ENCODE measurements at regions not wholly inside any gene's neighbourhood (a gene's known extent, or its start where the extent isn't known, plus 50 kb on each side); places are given as distances from the start of the nearest gene placed in this dataset.

GRCh38 chr15:70438776-70439175 is 324.6 kb downstream of the UACA start:
- H3K4me3 ChIP-seq, result no peak overlapping the region
- no peaks in the 10 kb centered on the region for H3K36me3 ChIP-seq
- Mint-ChIP-seq H3K27ac (no peak overlapping the region), H3K4me1 (peaks cover 50% of the 10 kb centered on the region), H3K36me3 (no peaks in the 10 kb centered on the region), H3K27me3 (ENCODE audit: insufficient read depth, low read depth) (peaks cover 12% of the 10 kb centered on the region), H3K9me3 (no peaks in the 10 kb centered on the region), H3K4me3 (no peak overlapping the region)
- no peaks in the 10 kb centered on the region for H3K79me2 ChIP-seq (ENCODE audit: low read depth)
- no peak overlapping the region for H3K27ac ChIP-seq
- H3K9ac ChIP-seq, result no peak overlapping the region
- peaks cover 37% of the 10 kb centered on the region for H3F3A ChIP-seq (ENCODE audit: low read depth)
- no peak for TF ChIP-seq EZH2 (IDR thresholded peaks at IDR 0.05)
- TF ChIP-seq CTCF (IDR thresholded peaks at IDR 0.05), result no peak
- TF ChIP-seq EZH2phosphoT487 (IDR thresholded peaks at IDR 0.05), result no peak
- peak; percentile 33 for DNase-seq (ENCODE audit: low spot score)
- no peak overlapping the region for H3K4me2 ChIP-seq
- H3K4me1 ChIP-seq, result peaks cover 51% of the 10 kb centered on the region
- H3K27me3 ChIP-seq, result peaks cover 9% of the 10 kb centered on the region
- H3K9me3 ChIP-seq (ENCODE audit: low read depth), result no peaks in the 10 kb centered on the region
- H4K20me1 ChIP-seq (ENCODE audit: low read depth), result peaks cover 14% of the 10 kb centered on the region
- no peak overlapping the region for H2AFZ ChIP-seq (replicated peaks)

DNA sequence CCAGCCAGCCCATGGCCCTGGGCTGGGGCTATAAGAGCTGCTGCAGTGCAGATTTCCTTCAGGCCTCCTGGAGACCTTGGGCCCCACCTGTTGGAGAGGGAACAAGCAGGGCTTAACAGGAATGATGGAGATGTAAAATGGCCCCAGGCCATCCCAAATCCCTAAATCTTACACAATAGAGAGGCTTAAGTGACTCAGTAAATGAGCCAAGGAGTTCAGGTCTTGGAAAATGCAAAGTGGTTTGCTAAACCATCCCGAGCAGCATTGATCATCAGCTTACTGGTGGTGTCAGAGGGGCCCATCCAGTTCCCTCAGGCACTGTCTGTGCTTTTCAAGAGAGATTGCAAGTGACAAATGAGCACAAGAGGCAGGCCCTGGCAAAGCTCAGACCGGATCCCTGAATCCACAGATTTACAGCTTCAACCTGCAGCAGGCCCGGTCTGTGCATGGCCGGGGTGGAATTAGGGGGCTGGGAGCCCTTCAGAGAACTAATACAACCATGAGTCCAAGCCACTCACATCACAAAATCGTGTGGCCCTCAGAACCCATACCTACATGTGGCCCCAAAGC is 325.4 kb downstream of the UACA start:
- H3K9ac ChIP-seq, result no peak overlapping the region
- Mint-ChIP-seq H3K36me3 (no peaks in the 10 kb centered on the region), H3K27me3 (ENCODE audit: insufficient read depth, low read depth) (peaks cover 12% of the 10 kb centered on the region), H3K4me1 (peaks cover 50% of the 10 kb centered on the region), H3K4me3 (peak overlapping the region; percentile 44), H3K27ac (no peak overlapping the region), H3K9me3 (no peaks in the 10 kb centered on the region)
- H3K27me3 ChIP-seq, result peaks cover 2% of the 10 kb centered on the region
- H3F3A ChIP-seq (ENCODE audit: low read depth), result peaks cover 44% of the 10 kb centered on the region
- peak; percentile 83 for DNase-seq (ENCODE audit: low spot score)
- peak overlapping the region; percentile 2 for H3K27ac ChIP-seq
- H3K4me2 ChIP-seq, result peak overlapping the region; percentile 50
- TF ChIP-seq EZH2 (IDR thresholded peaks at IDR 0.05) (no peak), EZH2phosphoT487 (IDR thresholded peaks at IDR 0.05) (peak; percentile 86), CTCF (IDR thresholded peaks at IDR 0.05) (peak; percentile 32)
- H3K79me2 ChIP-seq (ENCODE audit: low read depth), result no peaks in the 10 kb centered on the region
- no peak overlapping the region for H2AFZ ChIP-seq (replicated peaks)
- peaks cover 14% of the 10 kb centered on the region for H4K20me1 ChIP-seq (ENCODE audit: low read depth)
- H3K9me3 ChIP-seq (ENCODE audit: low read depth), result no peaks in the 10 kb centered on the region
- no peaks in the 10 kb centered on the region for H3K36me3 ChIP-seq
- no peak overlapping the region for H3K4me3 ChIP-seq
- H3K4me1 ChIP-seq, result peaks cover 52% of the 10 kb centered on the region

DNA sequence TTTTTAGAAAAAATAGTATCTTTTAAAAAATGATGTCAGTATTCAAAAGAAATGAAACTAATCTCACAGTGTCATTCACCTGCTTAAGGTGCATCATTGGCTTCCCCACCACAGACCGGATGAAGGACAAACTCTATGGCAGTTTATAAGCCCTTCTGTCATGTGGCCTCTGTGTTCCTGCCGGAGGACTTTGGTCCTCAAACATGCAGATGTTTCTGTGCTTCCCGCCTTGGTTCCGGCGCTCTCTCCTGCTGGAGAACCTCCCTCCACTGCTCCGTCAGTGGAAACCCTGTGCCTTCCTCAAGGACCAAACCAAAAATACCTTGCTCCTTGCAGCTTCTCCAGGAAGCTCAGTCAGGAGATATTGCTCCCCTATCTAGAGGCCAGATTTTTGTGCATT is 326.3 kb downstream of the UACA start:
- H3K4me1 Mint-ChIP-seq, result peaks cover 54% of the 10 kb centered on the region
- DNase-seq (ENCODE audit: low spot score), result no peak
- H4K20me1 ChIP-seq (ENCODE audit: low read depth), result peaks cover 14% of the 10 kb centered on the region
- no peak overlapping the region for H3K27ac Mint-ChIP-seq
- no peak overlapping the region for H3K4me3 ChIP-seq
- no peak overlapping the region for H2AFZ ChIP-seq (replicated peaks)
- H3K36me3 Mint-ChIP-seq, result no peaks in the 10 kb centered on the region
- no peaks in the 10 kb centered on the region for H3K36me3 ChIP-seq
- H3K27ac ChIP-seq, result no peak overlapping the region
- peaks cover 44% of the 10 kb centered on the region for H3F3A ChIP-seq (ENCODE audit: low read depth)
- no peaks in the 10 kb centered on the region for H3K79me2 ChIP-seq (ENCODE audit: low read depth)
- H3K9me3 ChIP-seq (ENCODE audit: low read depth), result no peaks in the 10 kb centered on the region
- no peaks in the 10 kb centered on the region for H3K9me3 Mint-ChIP-seq
- no peaks in the 10 kb centered on the region for H3K27me3 ChIP-seq
- H3K4me3 Mint-ChIP-seq, result no peak overlapping the region
- TF ChIP-seq EZH2 (IDR thresholded peaks at IDR 0.05) (no peak), EZH2phosphoT487 (IDR thresholded peaks at IDR 0.05) (no peak)
- H3K9ac ChIP-seq, result no peak overlapping the region
- H3K27me3 Mint-ChIP-seq (ENCODE audit: insufficient read depth, low read depth), result peaks cover 8% of the 10 kb centered on the region
- H3K4me1 ChIP-seq, result peaks cover 57% of the 10 kb centered on the region
- peak overlapping the region; percentile 16 for H3K4me2 ChIP-seq

GRCh38 chr15:70436428-70436827 is 326.9 kb downstream of the UACA start:
- no peaks in the 10 kb centered on the region for H3K36me3 Mint-ChIP-seq
- H3K4me1 ChIP-seq, result peaks cover 57% of the 10 kb centered on the region
- TF ChIP-seq EZH2 (IDR thresholded peaks at IDR 0.05) (no peak), EZH2phosphoT487 (IDR thresholded peaks at IDR 0.05) (no peak), CTCF (IDR thresholded peaks at IDR 0.05) (no peak)

More at GRCh38 chr15:70436428-70436827, 326.9 kb downstream of the UACA start:
- Histone ChIP-seq H3K4me2 (no peak overlapping the region), H4K20me1 (ENCODE audit: low read depth) (peaks cover 14% of the 10 kb centered on the region), H3K36me3 (no peaks in the 10 kb centered on the region), H2AFZ (replicated peaks) (no peak overlapping the region), H3K9ac (no peak overlapping the region), H3K4me3 (no peak overlapping the region), H3K27me3 (no peaks in the 10 kb centered on the region), H3K27ac (no peak overlapping the region), H3K79me2 (ENCODE audit: low read depth) (no peaks in the 10 kb centered on the region), H3F3A (ENCODE audit: low read depth) (peaks cover 44% of the 10 kb centered on the region), H3K9me3 (ENCODE audit: low read depth) (no peaks in the 10 kb centered on the region)
- DNase-seq (ENCODE audit: low spot score), result no peak
- Mint-ChIP-seq H3K9me3 (no peaks in the 10 kb centered on the region), H3K27me3 (ENCODE audit: insufficient read depth, low read depth) (peaks cover 3% of the 10 kb centered on the region), H3K4me1 (peaks cover 54% of the 10 kb centered on the region), H3K4me3 (no peak overlapping the region), H3K27ac (no peak overlapping the region)
